GM12891 (cell line): ENCODE measurements at regions not wholly inside any gene's neighbourhood (a gene's known extent, or its start where the extent isn't known, plus 50 kb on each side); places are given as distances from the start of the nearest gene placed in this dataset.

Experiments used
- PAX5 ChIP-seq: IDR thresholded peaks from 2 replicates; pipeline ENCODE4 v1.6.1; 2011; ENCODE audit warnings: low read length, moderate library complexity, mild to moderate bottlenecking; ENCODE audit not compliant: insufficient read depth, severe bottlenecking
- POLR2A ChIP-seq: IDR thresholded peaks from 2 replicates; pipeline ENCODE4 v1.6.1; 2011; ENCODE audit warnings: low read depth, low read length, control low read depth
- POLR2AphosphoS5 ChIP-seq: IDR thresholded peaks from 2 replicates; pipeline ENCODE4 v1.6.1; 2011; ENCODE audit warnings: low read depth, low read length, control low read depth
- POU2F2 ChIP-seq: IDR thresholded peaks from 2 replicates; pipeline ENCODE4 v1.6.1; 2011; ENCODE audit warnings: low read depth, mild to moderate bottlenecking, control low read depth, low read length, moderate library complexity
- SPI1 ChIP-seq: IDR thresholded peaks from 2 replicates; pipeline ENCODE4 v1.6.1; 2011; ENCODE audit warnings: low read depth, low read length, control low read depth
- TAF1 ChIP-seq: IDR thresholded peaks from 2 replicates; pipeline ENCODE4 v1.6.1; 2011; ENCODE audit warnings: low read depth, low read length, control low read depth

DNA sequence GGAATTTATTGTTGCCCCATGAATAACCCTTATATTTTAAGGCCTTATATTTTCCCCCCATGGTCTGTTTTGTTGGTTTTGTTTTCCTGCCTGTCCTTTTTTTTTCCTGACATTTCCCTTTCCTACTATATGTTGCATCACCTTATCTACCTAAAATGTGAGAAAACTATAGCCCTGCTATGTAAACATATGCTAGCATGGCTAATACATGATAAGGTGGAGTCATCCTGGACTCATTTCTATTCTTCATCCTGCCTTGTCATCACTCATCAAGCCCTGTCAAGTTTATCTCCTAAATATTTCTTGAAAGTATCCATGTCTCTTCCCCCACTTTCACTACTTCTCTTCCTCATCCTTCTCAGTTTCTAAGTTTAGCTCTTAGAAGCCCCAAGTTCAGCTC lies 2168.8 kb upstream of the RAG2 start:
- no peak for TF ChIP-seq POLR2A
- no peak for TF ChIP-seq TAF1
- TF ChIP-seq POLR2AphosphoS5 = no peak
- no peak for TF ChIP-seq POU2F2
- no peak for TF ChIP-seq SPI1
- no peak for TF ChIP-seq PAX5
